ENCODE measurements at regions not wholly inside any gene's neighbourhood (a gene's known extent, or its start where the extent isn't known, plus 50 kb on each side); places are given as distances from the start of the nearest gene placed in this dataset.

GRCh38 chr10:131777162-131777561 lies 123.6 kb upstream of the PPP2R2D start:
- intact Hi-C loops (cut with DNase I): no loop called here
- no peak overlapping the region for H3K4me3 ChIP-seq
- H3K4me1 ChIP-seq (replicated peaks): no peaks in the 10 kb centered on the region
- H3K36me3 ChIP-seq: no peaks in the 10 kb centered on the region
- TF ChIP-seq CTCF (IDR thresholded peaks at IDR 0.05) (no peak), POLR2AphosphoS5 (IDR thresholded peaks at IDR 0.05) (no peak), POLR2A (IDR thresholded peaks at IDR 0.05) (no peak)
- DNase-seq (ENCODE audit: low spot score): no peak
- no peak overlapping the region for H3K27ac ChIP-seq
- no peaks in the 10 kb centered on the region for H3K9me3 ChIP-seq
- no peaks in the 10 kb centered on the region for H3K27me3 ChIP-seq (replicated peaks; ENCODE audit: insufficient read depth)
- 88% methylated on average over 5 of the region's 5 CpGs for WGBS

GRCh38 chr10:131777921-131778320 lies 122.9 kb upstream of the PPP2R2D start:
- DNase-seq (ENCODE audit: low spot score): no peak
- Histone ChIP-seq H3K36me3 (no peaks in the 10 kb centered on the region), H3K9me3 (no peaks in the 10 kb centered on the region), H3K4me1 (replicated peaks) (no peaks in the 10 kb centered on the region), H3K27ac (no peak overlapping the region), H3K4me3 (no peak overlapping the region), H3K27me3 (replicated peaks; ENCODE audit: insufficient read depth) (no peaks in the 10 kb centered on the region)
- 81% methylated on average over 2 of the region's 2 CpGs for WGBS
- intact Hi-C loops (cut with DNase I): no loop called here
- TF ChIP-seq CTCF (IDR thresholded peaks at IDR 0.05) (no peak), POLR2AphosphoS5 (IDR thresholded peaks at IDR 0.05) (no peak), POLR2A (IDR thresholded peaks at IDR 0.05) (no peak)

DNA sequence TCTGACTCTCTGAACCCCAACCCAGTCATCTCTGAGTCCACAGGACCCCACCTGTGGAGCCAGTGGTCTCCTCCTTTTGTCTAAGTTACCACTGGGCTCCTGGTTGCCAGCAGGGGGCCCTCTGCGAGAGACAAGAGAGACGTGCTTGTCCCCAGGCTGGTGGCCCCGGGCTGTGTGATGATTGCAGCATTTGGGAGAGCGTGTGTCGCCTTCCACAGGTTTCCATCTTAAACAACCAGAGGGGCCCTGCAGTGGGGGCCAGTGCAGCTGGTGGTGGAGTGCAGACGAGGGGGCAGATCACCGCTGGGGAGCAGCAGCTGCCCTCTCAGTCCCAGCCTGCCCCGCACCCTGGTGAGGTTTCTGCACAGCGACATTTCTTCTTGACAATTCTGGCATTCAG lies 122.4 kb upstream of the PPP2R2D start:
- no peaks in the 10 kb centered on the region for H3K4me1 ChIP-seq (replicated peaks)
- no peak for TF ChIP-seq CTCF (IDR thresholded peaks at IDR 0.05)
- 86% methylated on average over 9 of the region's 9 CpGs for WGBS
- no peak for DNase-seq (ENCODE audit: low spot score)
- no peak overlapping the region for H3K4me3 ChIP-seq
- no peaks in the 10 kb centered on the region for H3K36me3 ChIP-seq
- H3K27me3 ChIP-seq (replicated peaks; ENCODE audit: insufficient read depth): no peaks in the 10 kb centered on the region
- no peaks in the 10 kb centered on the region for H3K9me3 ChIP-seq
- no peak overlapping the region for H3K27ac ChIP-seq
- intact Hi-C loops (cut with DNase I): no loop called here

DNA sequence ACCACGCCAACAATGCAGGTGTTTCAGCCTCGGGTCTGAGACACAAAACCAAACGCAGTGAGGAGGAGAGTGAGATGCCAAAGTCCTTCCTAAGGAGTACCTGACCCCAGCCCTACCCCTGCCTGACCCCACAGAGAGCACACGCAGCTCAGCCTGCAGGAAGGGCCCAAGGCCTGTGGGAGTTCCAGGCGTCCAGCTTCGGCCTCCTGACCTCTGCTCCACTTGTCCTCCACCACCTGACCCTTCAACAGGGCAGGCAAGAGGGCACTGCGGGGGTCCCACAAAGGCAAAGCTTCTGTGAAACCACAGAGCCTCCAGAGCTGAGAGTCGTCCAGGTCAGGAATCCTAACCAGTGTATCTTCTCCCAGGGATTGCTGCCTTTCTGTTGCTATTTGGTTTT lies 122.0 kb upstream of the PPP2R2D start:
- H3K27ac ChIP-seq: no peak overlapping the region
- H3K36me3 ChIP-seq: no peaks in the 10 kb centered on the region
- no peaks in the 10 kb centered on the region for H3K27me3 ChIP-seq (replicated peaks; ENCODE audit: insufficient read depth)
- no peak for TF ChIP-seq POLR2A (IDR thresholded peaks at IDR 0.05)
- no peak for TF ChIP-seq POLR2AphosphoS5 (IDR thresholded peaks at IDR 0.05)
- TF ChIP-seq CTCF (IDR thresholded peaks at IDR 0.05): no peak
- intact Hi-C loops (cut with DNase I): no loop called here
- H3K9me3 ChIP-seq: no peaks in the 10 kb centered on the region
- H3K4me3 ChIP-seq: no peak overlapping the region
- DNase-seq (ENCODE audit: low spot score): no peak
- 88% methylated on average over 8 of the region's 8 CpGs for WGBS
- no peaks in the 10 kb centered on the region for H3K4me1 ChIP-seq (replicated peaks)

- Histone ChIP-seq H3K27me3 (replicated peaks; ENCODE audit: insufficient read depth) (no peaks in the 10 kb centered on the region), H3K36me3 (no peaks in the 10 kb centered on the region), H3K9me3 (no peaks in the 10 kb centered on the region), H3K4me3 (no peak overlapping the region), H3K27ac (no peak overlapping the region), H3K4me1 (replicated peaks) (no peaks in the 10 kb centered on the region)
- 87% methylated on average over 8 of the region's 10 CpGs for WGBS
- no peak for DNase-seq (ENCODE audit: low spot score)
- TF ChIP-seq POLR2A (IDR thresholded peaks at IDR 0.05): no peak
- no peak for TF ChIP-seq CTCF (IDR thresholded peaks at IDR 0.05)
- TF ChIP-seq POLR2AphosphoS5 (IDR thresholded peaks at IDR 0.05): no peak
- intact Hi-C loops (cut with DNase I): no loop called here
Observed at GRCh38 chr10:131779661-131780394, 121.0 kb upstream of the PPP2R2D start.
